Inferior parietal cortex (tissue), 1 donor: ENCODE measurements at regions not wholly inside any gene's neighbourhood (a gene's known extent, or its start where the extent isn't known, plus 50 kb on each side); places are given as distances from the start of the nearest gene placed in this dataset.

Experiments
- DNase-seq: peaks from one replicate; pipeline ENCODE4 v3.0.0-alpha.2; 2016; ENCODE audit errors: extremely low spot score

GRCh38 chr5:82850393-82850792, 226.8 kb downstream of the TMEM167A start:
- DNase-seq, result no peak

- DNase-seq, result no peak
Observed at GRCh38 chr5:82849885-82850284, 227.3 kb downstream of the TMEM167A start.

GRCh38 chr5:82847562-82847961, 229.6 kb downstream of the TMEM167A start:
- DNase-seq, result no peak

- DNase-seq, result no peak
Observed at GRCh38 chr5:82839881-82840280, 237.3 kb downstream of the TMEM167A start.

DNA sequence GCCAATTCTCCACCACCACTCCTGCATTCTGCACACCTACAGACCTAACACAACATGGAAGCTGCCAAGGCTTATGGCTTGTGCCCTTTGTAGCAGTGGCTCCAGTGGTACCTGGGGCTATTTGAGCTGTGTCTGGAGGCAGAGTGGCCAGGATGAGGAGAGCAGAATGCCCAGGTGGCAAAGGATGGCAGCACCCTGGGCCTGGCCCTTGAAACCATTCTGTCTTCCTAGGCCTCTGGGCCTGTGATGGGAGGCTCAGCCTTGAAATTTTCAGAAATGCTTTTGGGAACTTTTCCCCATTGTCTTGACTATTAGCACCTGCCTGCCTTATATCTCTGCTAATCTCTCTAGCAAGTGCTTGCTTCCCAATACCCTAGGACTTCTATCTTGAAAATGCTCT, 241.7 kb downstream of the TMEM167A start:
- DNase-seq, result no peak

DNA sequence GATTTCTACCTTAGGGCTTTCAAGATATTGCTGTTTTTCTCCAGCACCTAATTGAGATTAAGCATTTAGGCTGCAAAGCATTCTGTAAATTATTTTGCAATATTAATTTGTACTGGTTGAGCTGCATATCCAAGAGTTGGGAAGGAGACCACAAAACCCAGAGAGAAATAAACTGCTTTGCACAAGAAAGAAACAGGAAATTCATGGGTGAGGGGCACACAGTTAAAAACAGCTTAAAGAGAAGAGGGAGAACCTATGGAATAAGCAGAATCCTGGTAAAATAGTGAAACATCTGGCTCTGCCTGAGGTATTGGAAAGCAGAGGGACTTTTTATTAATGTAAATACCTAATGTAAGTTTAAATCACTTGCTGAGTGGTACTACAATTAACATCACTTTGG, 243.0 kb downstream of the TMEM167A start:
- no peak for DNase-seq

GRCh38 chr5:82833277-82833676, 243.9 kb downstream of the TMEM167A start:
- no peak for DNase-seq

- DNase-seq, result no peak
Observed at GRCh38 chr5:82832445-82832844, 244.7 kb downstream of the TMEM167A start.

DNA sequence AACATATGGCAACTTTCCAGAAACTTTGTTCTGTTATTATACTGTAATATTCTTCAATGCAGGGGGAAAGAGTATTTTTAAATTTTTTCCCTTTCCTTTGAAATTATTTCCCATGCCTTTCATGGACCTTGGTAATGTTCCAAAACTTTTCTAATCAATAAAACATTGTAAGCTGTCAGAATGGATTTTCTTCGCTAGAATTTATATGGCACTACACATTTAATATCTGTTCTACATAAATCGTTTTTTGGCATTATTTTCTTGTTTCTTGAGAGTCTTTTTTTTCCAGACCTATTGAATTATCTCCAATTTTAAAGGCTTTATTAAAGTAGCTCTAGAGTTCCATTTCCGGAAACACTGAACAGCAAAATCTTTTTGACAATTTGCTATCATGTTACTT, 249.0 kb downstream of the TMEM167A start:
- DNase-seq, result no peak

- no peak for DNase-seq
Observed at GRCh38 chr5:82827651-82828050, 249.5 kb downstream of the TMEM167A start.

DNA sequence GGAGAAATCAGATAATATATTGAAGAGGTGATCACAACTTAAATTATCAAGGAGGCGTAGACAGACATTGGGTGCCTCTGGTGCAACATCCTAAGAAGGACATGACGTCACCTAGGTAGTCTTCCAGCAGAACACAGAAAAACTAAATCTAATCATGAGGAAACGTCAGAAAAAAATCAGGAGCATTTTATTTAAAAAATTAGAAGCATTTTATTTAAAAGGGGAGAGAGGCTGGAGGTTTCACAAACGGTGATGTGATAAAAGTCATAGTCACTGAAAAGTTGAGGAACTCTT, 254.6 kb downstream of the TMEM167A start:
- DNase-seq, result no peak

GRCh38 chr5:82821846-82822633, 255.2 kb downstream of the TMEM167A start:
- DNase-seq, result no peak

DNA sequence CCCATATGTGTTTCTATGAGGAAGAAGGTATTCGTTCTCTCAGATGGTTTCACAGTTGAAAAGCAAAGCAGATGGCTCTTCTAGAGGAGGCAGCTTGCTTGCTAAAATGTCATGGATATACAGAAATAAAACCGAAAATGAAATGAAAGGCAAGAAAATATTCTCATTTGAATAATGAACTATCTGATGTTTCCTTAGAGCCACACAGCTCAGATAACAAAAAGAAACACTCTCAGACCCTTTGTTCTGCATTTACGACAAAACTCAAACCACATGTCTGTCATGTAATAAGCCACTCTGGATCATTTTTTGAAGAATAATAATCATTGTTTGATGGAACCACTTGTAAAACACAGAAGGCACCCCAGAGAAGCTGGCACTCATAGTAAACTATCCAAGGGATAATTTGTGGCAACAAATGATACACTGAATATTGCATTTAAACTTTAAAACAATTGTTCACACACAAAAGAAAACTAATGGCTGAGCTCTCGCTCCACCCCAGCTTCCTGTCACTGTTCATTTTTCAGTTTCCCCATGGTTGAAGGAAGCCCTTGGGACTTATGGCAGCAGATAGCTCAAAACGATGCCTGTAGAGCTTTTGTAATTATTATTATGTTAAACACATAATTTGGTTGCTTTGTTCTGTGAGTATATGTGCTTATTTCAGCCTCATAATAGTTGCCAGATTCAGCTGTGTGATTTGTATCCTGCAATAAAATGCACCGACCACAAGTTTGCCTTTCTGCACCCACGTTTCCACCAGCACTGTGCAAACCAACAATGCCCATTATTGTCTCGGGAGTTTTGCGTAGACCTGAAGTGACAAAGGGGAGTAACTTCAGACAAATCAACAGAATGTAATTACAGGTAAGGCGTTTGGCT, 256.0 kb downstream of the TMEM167A start:
- no peak for DNase-seq

GRCh38 chr5:82820188-82820587, 257.0 kb downstream of the TMEM167A start:
- no peak for DNase-seq

- no peak for DNase-seq
Observed at GRCh38 chr5:82817897-82818676, 259.1 kb downstream of the TMEM167A start.

GRCh38 chr5:82816926-82817325, 260.3 kb downstream of the TMEM167A start:
- no peak for DNase-seq

DNA sequence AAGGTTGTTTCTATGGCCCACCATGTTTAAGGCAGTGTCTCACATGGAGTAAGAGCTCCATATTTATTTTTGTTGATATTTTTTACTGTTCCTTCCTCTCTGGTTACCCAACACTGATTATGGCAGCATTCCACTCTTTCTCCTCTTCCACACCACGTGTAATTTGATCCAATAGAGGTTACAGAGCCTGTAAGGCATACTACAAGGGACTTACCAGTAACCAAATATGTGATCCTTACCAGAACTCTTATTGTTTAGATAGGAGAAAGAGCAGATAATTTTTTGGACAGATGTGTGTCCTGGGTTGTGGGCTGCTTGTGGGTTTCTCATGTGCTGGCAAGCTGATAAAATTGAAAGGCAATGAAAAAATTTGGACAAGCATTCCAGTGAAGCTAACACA, 261.3 kb downstream of the TMEM167A start:
- no peak for DNase-seq

DNA sequence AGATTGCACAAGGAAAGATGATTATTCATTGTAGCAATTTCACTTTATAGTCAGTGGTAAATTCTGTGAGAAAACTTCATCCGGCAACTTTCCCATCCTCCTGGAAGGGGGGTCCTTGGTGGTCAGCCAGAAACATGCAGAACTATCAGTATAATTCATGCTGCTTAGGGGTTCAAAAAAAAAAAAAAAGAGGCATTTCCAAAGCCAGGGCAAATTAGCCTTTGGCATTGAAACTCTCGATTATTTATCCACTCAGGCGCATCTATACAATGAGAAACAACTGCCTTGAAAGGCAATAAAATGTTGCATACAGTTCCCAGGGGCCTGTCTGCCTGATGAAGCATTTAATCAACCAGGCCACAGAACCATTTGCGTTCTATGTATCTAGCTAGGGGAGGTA, 263.3 kb downstream of the TMEM167A start:
- no peak for DNase-seq

GRCh38 chr5:82812575-82812974, 264.6 kb downstream of the TMEM167A start:
- no peak for DNase-seq

DNA sequence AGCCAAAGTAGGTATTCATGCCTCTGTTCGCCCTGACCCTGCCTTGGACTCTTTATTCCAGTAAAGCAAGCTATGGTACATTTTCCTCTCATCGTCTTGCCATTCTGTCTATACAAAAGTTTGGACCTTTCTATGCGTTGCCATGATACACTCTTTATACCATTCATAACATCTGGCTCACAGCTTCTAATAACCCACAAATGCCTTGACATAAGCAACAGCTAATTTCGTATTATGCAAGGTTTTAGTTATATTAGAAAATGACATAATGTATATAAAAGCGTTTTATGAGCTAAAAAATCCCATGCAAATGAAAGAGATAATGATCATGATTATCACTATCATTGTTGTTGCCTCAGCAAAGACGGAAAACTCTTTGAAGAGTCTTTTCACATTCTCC, 265.7 kb downstream of the TMEM167A start:
- DNase-seq, result no peak

DNA sequence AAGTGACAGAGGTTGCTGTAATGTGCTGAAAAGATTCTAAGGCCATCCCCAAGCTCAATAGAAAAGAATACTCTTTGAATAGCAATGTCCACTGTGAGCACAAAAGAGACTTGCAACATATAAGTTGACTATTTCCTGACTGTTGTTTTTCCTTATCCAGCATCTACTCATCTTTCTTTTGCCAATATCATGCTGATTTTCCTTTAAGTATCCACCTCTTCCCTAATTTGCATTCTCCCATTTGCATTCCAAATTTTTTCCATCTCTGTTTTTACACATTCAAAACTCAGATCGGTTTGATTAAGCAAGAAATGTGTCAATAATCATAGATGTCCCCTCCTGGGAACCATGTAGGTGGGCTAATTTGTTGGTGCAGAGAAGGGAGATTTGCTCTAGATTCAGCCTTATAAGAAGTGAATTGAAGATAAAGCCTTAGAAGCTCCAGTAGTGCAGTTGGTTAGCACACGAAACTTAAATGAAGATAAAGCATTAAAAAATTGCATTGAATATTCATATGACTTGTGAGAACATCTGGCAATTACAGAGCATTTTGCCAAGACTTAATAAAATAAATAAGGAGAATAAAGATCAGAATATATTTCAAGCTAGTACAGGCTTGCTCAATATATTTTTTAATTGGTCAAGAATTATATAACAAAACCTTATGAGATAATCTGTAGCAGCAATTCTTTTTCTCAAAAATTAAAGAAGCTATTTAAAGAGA, 267.6 kb downstream of the TMEM167A start:
- no peak for DNase-seq

GRCh38 chr5:82808960-82809359, 268.2 kb downstream of the TMEM167A start:
- DNase-seq, result no peak
